H1 (cell line): ENCODE measurements at regions not wholly inside any gene's neighbourhood (a gene's known extent, or its start where the extent isn't known, plus 50 kb on each side); places are given as distances from the start of the nearest gene placed in this dataset.

Experiments used
- CTCF ChIA-PET: fragments of 300-600 bp; sonication (Branson Sonifier 250); formaldehyde crosslinking; loops from one replicate; lab custom pipeline; 2021; ENCODE audit not compliant: partially characterized antibody; lab: Charles Lee
- POLR2A ChIA-PET: fragments of 300-600 bp; sonication (Branson Sonifier 250); formaldehyde crosslinking; loops from one replicate; lab custom pipeline; 2021; ENCODE audit warnings: inconsistent platforms; ENCODE audit not compliant: partially characterized antibody; lab: Charles Lee
- DNase-seq, 2 experiments: peaks; one replicate each; pipeline versions ENCODE4 v3.0.0 to v3.0.0-alpha.2; 2010 to 2022; ENCODE audit warnings: low spot score in 2 of 2, low read depth in 1 of 2, mixed read lengths in 1 of 2
- FAIRE-seq: peaks from 2 replicates; lab custom pipeline; 2011; peaks lifted over from hg19 to GRCh38; lab: Jason Lieb, UNC
- H2AFZ ChIP-seq: 2 replicates; pipeline ENCODE4 v1.8.1; 2012; ENCODE audit warnings: low read length, inconsistent platforms
- H2AK5ac ChIP-seq: 2 replicates; pipeline ENCODE4 v1.6.1; 2013; ENCODE audit warnings: low read depth, low read length
- H2BK120ac ChIP-seq: replicated peaks from 2 replicates; pipeline ENCODE3; 2013; ENCODE audit warnings: low read depth, low read length, inconsistent platforms
- H2BK12ac ChIP-seq: 2 replicates; pipeline ENCODE4 v1.6.1; 2013; ENCODE audit warnings: low read depth, low read length
- H2BK15ac ChIP-seq: 2 replicates; pipeline ENCODE4 v1.6.1; 2013; ENCODE audit warnings: low read length
- H2BK20ac ChIP-seq: 2 replicates; pipeline ENCODE4 v1.6.1; 2013; ENCODE audit warnings: low read length
- H2BK5ac ChIP-seq: 2 replicates; pipeline ENCODE4 v1.6.1; 2013; ENCODE audit warnings: low read depth, low read length
- H3K14ac ChIP-seq: 2 replicates; pipeline ENCODE4 v1.6.1; 2013; ENCODE audit warnings: inconsistent platforms; ENCODE audit not compliant: insufficient read length
- H3K18ac ChIP-seq: 2 replicates; pipeline ENCODE4 v1.6.1; 2013; ENCODE audit warnings: low read length; ENCODE audit errors: extremely low read depth
- H3K23ac ChIP-seq: 2 replicates; pipeline ENCODE4 v1.6.1; 2013; ENCODE audit warnings: inconsistent platforms; ENCODE audit not compliant: insufficient read length
- H3K23me2 ChIP-seq: 2 replicates; pipeline ENCODE4 v1.6.1; 2013; ENCODE audit warnings: low read depth, low read length
- H3K27ac ChIP-seq: 2 replicates; pipeline ENCODE4 v1.6.1; 2011; ENCODE audit warnings: low read depth, low read length, inconsistent platforms
- H3K27me3 ChIP-seq, 4 experiments: replicated peaks in 1 of 4; 1 replicate in 1 of 4; 2 replicates in 3 of 4; pipeline versions ENCODE4 v1.6.1 to v1.8.1; 2011 to 2013; ENCODE audit warnings: low read length in 3 of 4, mild to moderate bottlenecking in 3 of 4, inconsistent platforms in 2 of 4, mixed read lengths in 2 of 4, moderate library complexity in 1 of 4; ENCODE audit not compliant: control insufficient read depth in 3 of 4, insufficient read depth in 3 of 4; ENCODE audit errors: extremely low read depth in 1 of 4
- H3K36me3 ChIP-seq, 4 experiments: 2 replicates each; pipeline versions ENCODE4 v1.6.1 to v1.8.1; 2011 to 2013; ENCODE audit warnings: mild to moderate bottlenecking in 4 of 4, low read length in 3 of 4, moderate library complexity in 2 of 4, control low read depth in 1 of 4, inconsistent platforms in 1 of 4; ENCODE audit not compliant: insufficient read depth in 4 of 4, control insufficient read depth in 2 of 4
- H3K4ac ChIP-seq: replicated peaks from 2 replicates; pipeline ENCODE3; 2013; ENCODE audit warnings: low read length, low read depth, mixed read lengths, inconsistent platforms; ENCODE audit not compliant: insufficient read length
- H3K4me1 ChIP-seq, 4 experiments: replicated peaks in 1 of 4; 1 replicate in 1 of 4; 2 replicates in 3 of 4; pipeline versions ENCODE4 v1.6.1 to v1.8.1; 2011 to 2013; ENCODE audit warnings: low read length in 3 of 4, inconsistent platforms in 2 of 4, mixed read lengths in 1 of 4; ENCODE audit not compliant: insufficient read depth in 4 of 4, control insufficient read depth in 3 of 4
- H3K4me2 ChIP-seq, 2 experiments: 2 replicates each; pipeline versions ENCODE4 v1.6.1 to v1.8.1; 2011 to 2013; ENCODE audit warnings: low read depth in 2 of 2, low read length in 2 of 2, control low read depth in 1 of 2, inconsistent platforms in 1 of 2, mild to moderate bottlenecking in 1 of 2; ENCODE audit not compliant: insufficient read depth in 1 of 2
- H3K4me3 ChIP-seq, 4 experiments: fragments of 200-600, 300-600 bp in 1 of 4; sonication (generic), shearing (Covaris generic), sonication (Bioruptor Twin) in 1 of 4; 2 replicates each; pipeline versions ENCODE4 v1.5.1 to v1.8.1; 2011 to 2016; ENCODE audit warnings: low read length in 4 of 4, low read depth in 3 of 4, control low read depth in 2 of 4, inconsistent platforms in 2 of 4, mild to moderate bottlenecking in 2 of 4, mixed read lengths in 1 of 4, moderate library complexity in 1 of 4; ENCODE audit not compliant: insufficient read depth in 2 of 4; ENCODE audit errors: extremely low read depth in 1 of 4
- H3K56ac ChIP-seq: replicated peaks from 2 replicates; pipeline ENCODE3; 2013; ENCODE audit warnings: low read depth, mild to moderate bottlenecking, mixed read lengths, low read length, inconsistent platforms; ENCODE audit not compliant: insufficient read length
- H3K79me1 ChIP-seq: 2 replicates; pipeline ENCODE4 v1.6.1; 2013; ENCODE audit warnings: low read depth, low read length, control low read depth
- H3K79me2 ChIP-seq, 2 experiments: 2 replicates each; pipeline versions ENCODE4 v1.6.1 to v1.8.1; 2012 to 2013; ENCODE audit warnings: low read length in 2 of 2, mild to moderate bottlenecking in 2 of 2, inconsistent platforms in 1 of 2; ENCODE audit not compliant: insufficient read depth in 2 of 2, control insufficient read depth in 1 of 2
- H3K9ac ChIP-seq, 4 experiments: replicated peaks in 1 of 4; 1 replicate in 1 of 4; 2 replicates in 3 of 4; pipeline versions ENCODE4 v1.6.1 to v1.8.1; 2011 to 2013; ENCODE audit warnings: low read depth in 3 of 4, low read length in 3 of 4, control low read depth in 2 of 4, mild to moderate bottlenecking in 2 of 4, moderate library complexity in 2 of 4, inconsistent platforms in 1 of 4; ENCODE audit errors: extremely low read depth in 1 of 4
- H3K9me3 ChIP-seq, 2 experiments: 2 replicates each; pipeline versions ENCODE4 v1.6.1 to v1.8.1; 2012 to 2013; ENCODE audit warnings: mild to moderate bottlenecking in 2 of 2, moderate library complexity in 2 of 2, control low read depth in 1 of 2, inconsistent platforms in 1 of 2, low read depth in 1 of 2, low read length in 1 of 2, mixed read lengths in 1 of 2; ENCODE audit not compliant: insufficient read depth in 2 of 2
- H4K20me1 ChIP-seq, 2 experiments: replicated peaks in 1 of 2; 2 replicates each; pipeline versions ENCODE3 to v1.8.1; 2011 to 2013; ENCODE audit warnings: inconsistent platforms in 2 of 2, low read length in 2 of 2, mild to moderate bottlenecking in 1 of 2; ENCODE audit not compliant: insufficient read depth in 2 of 2, control insufficient read depth in 1 of 2
- H4K5ac ChIP-seq: 2 replicates; pipeline ENCODE4 v1.6.1; 2013; ENCODE audit warnings: low read length, low read depth, mixed read lengths, inconsistent platforms; ENCODE audit not compliant: insufficient read length
- H4K8ac ChIP-seq: 2 replicates; pipeline ENCODE4 v1.8.0; 2013; ENCODE audit warnings: mild to moderate bottlenecking, moderate library complexity, low read length, inconsistent platforms; ENCODE audit not compliant: insufficient read depth; ENCODE audit errors: extremely low read depth
- H4K91ac ChIP-seq: replicated peaks from 2 replicates; pipeline ENCODE3; 2013; ENCODE audit warnings: low read length, mixed read lengths, inconsistent platforms; ENCODE audit not compliant: insufficient read length
- CBX8 ChIP-seq: fragments of 300-800, 300-1000 bp; sonication (generic); IDR thresholded peaks from 2 replicates; pipeline ENCODE4 v1.7.1; 2016; ENCODE audit warnings: low read depth, low read length, borderline replicate concordance
- CHD1 ChIP-seq: IDR thresholded peaks from 2 replicates; pipeline ENCODE4 v1.6.1; 2012; ENCODE audit warnings: low read depth, low read length, improper control_type of control experiment
- CHD2 ChIP-seq: IDR thresholded peaks from 2 replicates; pipeline ENCODE4 v1.6.1; 2012; ENCODE audit warnings: low read length, improper control_type of control experiment
- EGR1 ChIP-seq: IDR thresholded peaks from 2 replicates; pipeline ENCODE4 v1.6.1; 2011; ENCODE audit warnings: low read depth, low read length, borderline replicate concordance
- GABPA ChIP-seq: IDR thresholded peaks from 2 replicates; pipeline ENCODE4 v1.6.1; 2011; ENCODE audit warnings: mild to moderate bottlenecking, low read length, moderate library complexity, borderline replicate concordance; ENCODE audit not compliant: insufficient read depth
- POLR2A ChIP-seq, 2 experiments: IDR thresholded peaks; 1 replicate in 1 of 2; 2 replicates in 1 of 2; pipeline ENCODE4 v1.6.1; 2011; ENCODE audit warnings: low read depth in 2 of 2, low read length in 2 of 2, mild to moderate bottlenecking in 2 of 2; ENCODE audit errors: control extremely low read depth in 1 of 2
- SP1 ChIP-seq: IDR thresholded peaks from 2 replicates; pipeline ENCODE4 v1.6.1; 2011; ENCODE audit warnings: low read depth, low read length
- SUZ12 ChIP-seq: fragments of 200-600 bp; sonication (generic); IDR thresholded peaks from 2 replicates; pipeline ENCODE4 v1.6.1; 2012; ENCODE audit warnings: mild to moderate bottlenecking, inconsistent platforms, low read length, moderate library complexity, mixed read lengths
- TEAD4 ChIP-seq: IDR thresholded peaks from 2 replicates; pipeline ENCODE4 v1.6.1; 2012; ENCODE audit warnings: low read depth, low read length, inconsistent platforms, mixed read lengths
- WGBS, 2 experiments: shearing (Covaris generic) in 1 of 2; methylation state at CpG; one replicate each; pipeline versions ENCODE4 v1.1.6 to v1.1.7; 2013 to 2015; ENCODE audit warnings: low lambda C conversion rate in 2 of 2, mixed read lengths in 2 of 2, inconsistent platforms in 1 of 2, low coverage in 1 of 2, missing lambda C conversion rate in 1 of 2; ENCODE audit not compliant: insufficient replicate concordance in 2 of 2, insufficient coverage in 1 of 2, insufficient read length in 1 of 2; ENCODE audit errors: extremely low coverage in 1 of 2, missing lambda C conversion rate in 1 of 2; 5-methylcytosine and 5-hydroxymethylcytosine counted together
- TF ChIP-seq, protein P1 (sequence below): IDR thresholded peaks from 2 replicates; pipeline ENCODE4 v1.6.1; 2012; ENCODE audit warnings: low read length, inconsistent platforms
- TF ChIP-seq, protein P2 (sequence below): IDR thresholded peaks from 2 replicates; pipeline ENCODE4 v1.6.1; 2012; ENCODE audit warnings: inconsistent platforms

DNA sequence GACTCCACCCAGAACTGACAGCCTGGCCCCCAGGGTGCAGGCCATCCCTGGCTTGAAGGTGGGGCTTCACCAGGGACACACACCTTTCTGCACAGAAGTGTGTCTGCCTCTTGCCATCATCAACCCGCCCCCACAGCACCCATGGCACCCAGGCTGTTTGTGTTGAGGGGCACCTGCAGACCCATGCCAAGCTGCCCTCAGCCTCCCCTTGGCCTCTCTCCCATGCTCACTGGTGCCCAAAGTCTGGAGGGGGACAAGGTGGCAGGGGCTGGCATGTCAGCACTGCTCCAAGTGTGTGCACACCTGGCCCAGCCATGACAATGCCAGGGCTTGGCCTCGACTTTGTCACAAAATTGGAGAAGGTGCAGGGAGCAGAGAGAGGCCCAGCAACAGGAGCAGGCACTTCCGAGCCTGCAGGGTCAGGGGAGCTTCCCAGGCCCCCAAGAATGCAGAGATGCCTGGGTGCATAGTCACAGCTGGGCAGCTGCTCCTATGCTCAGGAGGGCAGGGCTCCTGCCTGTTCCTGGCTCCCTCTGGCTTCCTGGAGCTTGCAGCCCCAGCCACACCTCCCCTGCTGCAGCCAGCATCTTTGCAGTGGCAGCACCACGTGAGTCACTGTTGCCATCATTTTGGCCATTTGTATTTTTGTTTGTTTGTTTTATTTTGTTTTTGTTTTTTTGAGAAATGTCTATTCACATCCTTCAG lies 280.6 kb upstream of the UBE2E3 start:
- Histone ChIP-seq H3K27me3 (no peaks in the 10 kb centered on the region), H2AK5ac (no peak overlapping the region), H3K4me2 (no peak overlapping the region), H2AFZ (no peak overlapping the region), H3K4ac (no peak overlapping the region), H3K36me3 (no peaks in the 10 kb centered on the region), H4K91ac (no peak overlapping the region), H3K14ac (no peak overlapping the region), H4K20me1 (no peaks in the 10 kb centered on the region), H3K56ac (no peak overlapping the region), H3K23ac (no peak overlapping the region), H3K18ac (no peak overlapping the region), H2BK20ac (no peak overlapping the region), H3K4me3 (no peak overlapping the region), H3K27ac (no peak overlapping the region), H2BK12ac (no peak overlapping the region), H2BK5ac (no peak overlapping the region), H3K9ac (no peak overlapping the region), H3K4me1 (no peaks in the 10 kb centered on the region), H3K79me2 (no peaks in the 10 kb centered on the region), H3K9me3 (no peaks in the 10 kb centered on the region), H2BK120ac (no peak overlapping the region), H3K79me1 (no peaks in the 10 kb centered on the region), H4K8ac (no peak overlapping the region), H2BK15ac (no peak overlapping the region), H4K5ac (no peak overlapping the region), H3K23me2 (no peaks in the 10 kb centered on the region)
- TF ChIP-seq SUZ12 = no peak
- TF ChIP-seq, protein P1, sequence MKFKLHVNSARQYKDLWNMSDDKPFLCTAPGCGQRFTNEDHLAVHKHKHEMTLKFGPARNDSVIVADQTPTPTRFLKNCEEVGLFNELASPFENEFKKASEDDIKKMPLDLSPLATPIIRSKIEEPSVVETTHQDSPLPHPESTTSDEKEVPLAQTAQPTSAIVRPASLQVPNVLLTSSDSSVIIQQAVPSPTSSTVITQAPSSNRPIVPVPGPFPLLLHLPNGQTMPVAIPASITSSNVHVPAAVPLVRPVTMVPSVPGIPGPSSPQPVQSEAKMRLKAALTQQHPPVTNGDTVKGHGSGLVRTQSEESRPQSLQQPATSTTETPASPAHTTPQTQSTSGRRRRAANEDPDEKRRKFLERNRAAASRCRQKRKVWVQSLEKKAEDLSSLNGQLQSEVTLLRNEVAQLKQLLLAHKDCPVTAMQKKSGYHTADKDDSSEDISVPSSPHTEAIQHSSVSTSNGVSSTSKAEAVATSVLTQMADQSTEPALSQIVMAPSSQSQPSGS = no peak
- no peak for TF ChIP-seq EGR1
- TF ChIP-seq CBX8 = no peak
- TF ChIP-seq SP1 = no peak
- no peak for TF ChIP-seq POLR2A (IDR thresholded peaks at IDR 0.05; ENCODE audit: control extremely low read depth in 1 of 2, low read depth in 2 of 2, low read length in 2 of 2)
- TF ChIP-seq CHD1 = no peak
- TF ChIP-seq TEAD4 = no peak
- TF ChIP-seq, protein P2, sequence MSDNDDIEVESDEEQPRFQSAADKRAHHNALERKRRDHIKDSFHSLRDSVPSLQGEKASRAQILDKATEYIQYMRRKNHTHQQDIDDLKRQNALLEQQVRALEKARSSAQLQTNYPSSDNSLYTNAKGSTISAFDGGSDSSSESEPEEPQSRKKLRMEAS = no peak
- no peak for TF ChIP-seq CHD2
- no peak for TF ChIP-seq GABPA
- ChIA-PET CTCF (interaction anchor here (0.6 to 1.1 kb wide), 2 partner anchors 457 to 576 kb away, joined by 3 read pairs; no protein-coding TSS in a partner anchor), POLR2A (no interaction called here)
- 97% methylated on average over 4 of the region's 4 CpGs; no CpG with 5 or more reads in 1 of the 2 experiments for WGBS, 2 experiments
- no peak for FAIRE-seq
- no peak for DNase-seq
